Loucy (cell line): ENCODE measurements at regions not wholly inside any gene's neighbourhood (a gene's known extent, or its start where the extent isn't known, plus 50 kb on each side); places are given as distances from the start of the nearest gene placed in this dataset.

Experiments used
- CTCF ChIP-seq: fragments of 200-600 bp; sonication (generic); conservative IDR thresholded peaks from 2 replicates; pipeline ENCODE4 v1.5.1; 2014; ENCODE audit warnings: mild to moderate bottlenecking, antibody characterized with exemption, low read length
- EZH2phosphoT487 ChIP-seq: fragments of 200-600 bp; IDR thresholded peaks from 2 replicates; pipeline ENCODE4 v1.6.1; 2018; ENCODE audit warnings: antibody characterized with exemption, mild to moderate bottlenecking, moderate library complexity, borderline replicate concordance

- TF ChIP-seq CTCF (no peak), EZH2phosphoT487 (no peak)
These were observed 169.9 kb downstream of the DIPK2A start for GRCh38 chr3:144141496-144141895.
